ENCODE measurements at regions not wholly inside any gene's neighbourhood (a gene's known extent, or its start where the extent isn't known, plus 50 kb on each side); places are given as distances from the start of the nearest gene placed in this dataset.
"Not testable (repeated sequence)": the region's sequence is repeated elsewhere in the genome, so short reads cannot be mapped to it uniquely, and the experiment has no call there.

- no peak for DNase-seq (ENCODE audit: low read depth)
- no peak overlapping the region for H3K4me3 ChIP-seq (ENCODE audit: low read length)
- no peak for TF ChIP-seq CTCF (conservative IDR thresholded peaks at IDR 0.05; ENCODE audit: low read length)
These were observed 161.0 kb upstream of the PFN2 start for GRCh38 chr3:150131663-150132062.

GRCh38 chr3:150130404-150131100 lies 159.9 kb upstream of the PFN2 start:
- no peak for TF ChIP-seq CTCF (conservative IDR thresholded peaks at IDR 0.05; ENCODE audit: low read length)
- DNase-seq (ENCODE audit: low read depth) = no peak
- no peak overlapping the region for H3K4me3 ChIP-seq (ENCODE audit: low read length)

- no peak overlapping the region for H3K4me3 ChIP-seq (ENCODE audit: low read length)
- TF ChIP-seq CTCF (conservative IDR thresholded peaks at IDR 0.05; ENCODE audit: low read length) = no peak
- no peak for DNase-seq (ENCODE audit: low read depth)
These were observed 158.5 kb upstream of the PFN2 start for GRCh38 chr3:150129166-150129565.

GRCh38 chr3:150128126-150128525 lies 157.4 kb upstream of the PFN2 start:
- no peak for DNase-seq (ENCODE audit: low read depth)
- TF ChIP-seq CTCF (conservative IDR thresholded peaks at IDR 0.05; ENCODE audit: low read length) = no peak
- H3K4me3 ChIP-seq (ENCODE audit: low read length) = no peak overlapping the region

- TF ChIP-seq CTCF (conservative IDR thresholded peaks at IDR 0.05; ENCODE audit: low read length) = no peak
- DNase-seq (ENCODE audit: low read depth) = no peak
- no peak overlapping the region for H3K4me3 ChIP-seq (ENCODE audit: low read length)
These were observed 156.4 kb upstream of the PFN2 start for GRCh38 chr3:150127011-150127490.

- TF ChIP-seq CTCF (conservative IDR thresholded peaks at IDR 0.05; ENCODE audit: low read length) = no peak
- DNase-seq (ENCODE audit: low read depth) = no peak
- no peak overlapping the region for H3K4me3 ChIP-seq (ENCODE audit: low read length)
These were observed 153.4 kb upstream of the PFN2 start for GRCh38 chr3:150124142-150124541.

GRCh38 chr3:150123249-150123648 lies 152.6 kb upstream of the PFN2 start:
- peak; percentile 63 for DNase-seq (ENCODE audit: low read depth)
- H3K4me3 ChIP-seq (ENCODE audit: low read length) = not testable (repeated sequence)

All from AG10803 (cell line).